SK-N-SH treated with all-trans-retinoic acid at 6 μM for 48 hours (cell line): ENCODE measurements at regions not wholly inside any gene's neighbourhood (a gene's known extent, or its start where the extent isn't known, plus 50 kb on each side); places are given as distances from the start of the nearest gene placed in this dataset.

Experiments
- ATAC-seq: fragments of 200-7000 bp; cut with Tn5 transposase; 3 replicates; pipeline ENCODE4 v1.9.1; 2020; ENCODE audit warnings: mild to moderate bottlenecking, moderate library complexity
- ARNTL ChIP-seq: fragments of 450-650 bp; formaldehyde crosslinking; IDR thresholded peaks from 2 replicates; pipeline ENCODE4 v1.5.0; 2020; ENCODE audit warnings: low read depth, mild to moderate bottlenecking, moderate library complexity, borderline replicate concordance
- BACH2 ChIP-seq: fragments of 250-450 bp; sonication (Bioruptor Pico); IDR thresholded peaks from 2 replicates; pipeline ENCODE4 v1.9.0; 2021; ENCODE audit warnings: mild to moderate bottlenecking, borderline replicate concordance
- CSDC2 ChIP-seq: fragments of 250-450 bp; sonication (Bioruptor Pico); IDR thresholded peaks from 2 replicates; pipeline ENCODE4 v1.5.0; 2020; ENCODE audit warnings: mild to moderate bottlenecking, moderate library complexity
- ESRRG ChIP-seq: fragments of 250-450 bp; sonication (Bioruptor Pico); IDR thresholded peaks from 2 replicates; pipeline ENCODE4 v1.6.1; 2021; ENCODE audit warnings: mild to moderate bottlenecking
- GLIS3 ChIP-seq: fragments of 250-450 bp; sonication (Bioruptor Pico); IDR thresholded peaks from 2 replicates; pipeline ENCODE4 v1.5.0; 2020; ENCODE audit warnings: mild to moderate bottlenecking, moderate library complexity
- ISL1 ChIP-seq: fragments of 250-450 bp; sonication (Bioruptor Pico); IDR thresholded peaks from 2 replicates; pipeline ENCODE4 v2.1.2; 2022; ENCODE audit warnings: mild to moderate bottlenecking, moderate library complexity
- OSR1 ChIP-seq: fragments of 250-450 bp; sonication (Bioruptor Pico); IDR thresholded peaks from 2 replicates; pipeline ENCODE4 v1.8.0; 2022; ENCODE audit warnings: moderate library complexity, mild to moderate bottlenecking, inconsistent platforms
- PPARA ChIP-seq: fragments of 250-450 bp; sonication (Bioruptor Pico); IDR thresholded peaks from 2 replicates; pipeline ENCODE4 v1.5.0; 2020; ENCODE audit warnings: mild to moderate bottlenecking, borderline replicate concordance
- RARB ChIP-seq: fragments of 250-450 bp; sonication (Bioruptor Pico); IDR thresholded peaks from 2 replicates; pipeline ENCODE4 v1.8.0; 2021; ENCODE audit warnings: mild to moderate bottlenecking, moderate library complexity
- SNAI2 ChIP-seq: fragments of 250-450 bp; sonication (Bioruptor Pico); IDR thresholded peaks from 2 replicates; pipeline ENCODE4 v1.5.0; 2020; ENCODE audit warnings: mild to moderate bottlenecking, moderate library complexity
- TOX ChIP-seq: fragments of 250-450 bp; sonication (Bioruptor Pico); IDR thresholded peaks from 2 replicates; pipeline ENCODE4 v1.8.0; 2021; ENCODE audit warnings: mild to moderate bottlenecking, moderate library complexity, borderline replicate concordance
- ZFP3 ChIP-seq: fragments of 250-450 bp; sonication (Bioruptor Pico); IDR thresholded peaks from 2 replicates; pipeline ENCODE4 v1.5.0; 2020; ENCODE audit warnings: mild to moderate bottlenecking, moderate library complexity
- ZFP30 ChIP-seq: fragments of 450-650 bp; formaldehyde crosslinking; IDR thresholded peaks from 2 replicates; pipeline ENCODE4 v1.5.0; 2022; ENCODE audit warnings: mild to moderate bottlenecking, moderate library complexity
- ZNF70 ChIP-seq: fragments of 450-650 bp; formaldehyde crosslinking; IDR thresholded peaks from 2 replicates; pipeline ENCODE4 v1.5.0; 2020; ENCODE audit warnings: mild to moderate bottlenecking, moderate library complexity
- ZNF8 ChIP-seq: fragments of 450-650 bp; formaldehyde crosslinking; IDR thresholded peaks from 2 replicates; pipeline ENCODE4 v1.5.0; 2020; ENCODE audit warnings: mild to moderate bottlenecking, moderate library complexity
- TF ChIP-seq, protein P1 (sequence below): fragments of 250-450 bp; sonication (Bioruptor Pico); IDR thresholded peaks from 2 replicates; pipeline ENCODE4 v1.5.1; 2021; ENCODE audit warnings: mild to moderate bottlenecking, moderate library complexity
- TF ChIP-seq, protein P2 (sequence below): fragments of 250-450 bp; sonication (Bioruptor Pico); IDR thresholded peaks from 2 replicates; pipeline ENCODE4 v1.8.0; 2021; ENCODE audit warnings: low read depth, mild to moderate bottlenecking, moderate library complexity, borderline replicate concordance
- TF ChIP-seq, protein P3 (sequence below): fragments of 250-450 bp; sonication (Bioruptor Pico); IDR thresholded peaks from 2 replicates; pipeline ENCODE4 v1.5.1; 2020; ENCODE audit warnings: low read depth, mild to moderate bottlenecking, moderate library complexity
- TF ChIP-seq, protein P4 (sequence below): fragments of 250-450 bp; sonication (Bioruptor Pico); IDR thresholded peaks from 2 replicates; pipeline ENCODE4 v1.5.0; 2020; ENCODE audit warnings: mild to moderate bottlenecking, moderate library complexity
- TF ChIP-seq, protein P5 (sequence below): fragments of 250-450 bp; sonication (Bioruptor Pico); IDR thresholded peaks from 2 replicates; pipeline ENCODE4 v1.8.0; 2020; ENCODE audit warnings: mild to moderate bottlenecking, moderate library complexity, borderline replicate concordance

DNA sequence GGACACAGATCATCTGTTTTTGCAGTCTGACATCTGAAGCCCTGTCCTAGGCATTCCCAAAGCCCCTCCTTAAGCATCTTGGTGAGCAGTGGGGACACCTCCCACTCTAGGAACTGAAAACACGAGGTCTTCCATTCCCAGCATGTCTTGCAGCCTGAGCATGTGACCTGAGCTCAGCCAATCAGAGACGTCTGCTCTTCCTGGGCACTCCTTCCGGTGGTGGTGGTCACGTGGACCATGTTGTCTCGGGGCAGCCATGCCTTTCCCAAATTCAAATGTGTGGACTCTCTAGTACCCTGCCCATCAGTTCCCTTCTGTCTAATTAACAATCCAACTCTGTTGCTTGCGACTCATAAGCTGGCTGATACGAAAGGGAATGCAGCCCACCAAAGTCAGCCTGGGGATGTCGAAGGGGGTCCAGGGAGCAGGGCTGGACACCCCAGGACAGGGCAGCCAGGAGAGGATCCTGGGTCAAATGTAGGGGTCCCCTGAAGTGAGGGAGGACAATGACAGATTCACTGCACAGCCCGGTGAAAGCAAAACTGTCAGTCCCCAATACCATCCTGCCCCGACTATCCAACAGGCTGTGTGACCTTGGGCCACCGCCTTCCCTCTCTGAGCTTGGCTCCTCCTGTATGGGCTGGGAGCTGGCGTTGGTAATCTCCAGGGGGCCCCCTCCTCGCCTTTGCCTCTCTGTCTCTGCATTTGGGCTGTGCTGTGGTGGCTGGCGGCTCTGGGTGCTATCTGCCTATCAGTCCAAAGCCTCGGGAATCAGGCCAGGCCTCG is 57.4 kb upstream of the BAIAP2L1 start:
- TF ChIP-seq ISL1 (CRISPR knock-in tag) (no peak), ZFP30 (CRISPR knock-in tag) (no peak)
- TF ChIP-seq, protein P1, sequence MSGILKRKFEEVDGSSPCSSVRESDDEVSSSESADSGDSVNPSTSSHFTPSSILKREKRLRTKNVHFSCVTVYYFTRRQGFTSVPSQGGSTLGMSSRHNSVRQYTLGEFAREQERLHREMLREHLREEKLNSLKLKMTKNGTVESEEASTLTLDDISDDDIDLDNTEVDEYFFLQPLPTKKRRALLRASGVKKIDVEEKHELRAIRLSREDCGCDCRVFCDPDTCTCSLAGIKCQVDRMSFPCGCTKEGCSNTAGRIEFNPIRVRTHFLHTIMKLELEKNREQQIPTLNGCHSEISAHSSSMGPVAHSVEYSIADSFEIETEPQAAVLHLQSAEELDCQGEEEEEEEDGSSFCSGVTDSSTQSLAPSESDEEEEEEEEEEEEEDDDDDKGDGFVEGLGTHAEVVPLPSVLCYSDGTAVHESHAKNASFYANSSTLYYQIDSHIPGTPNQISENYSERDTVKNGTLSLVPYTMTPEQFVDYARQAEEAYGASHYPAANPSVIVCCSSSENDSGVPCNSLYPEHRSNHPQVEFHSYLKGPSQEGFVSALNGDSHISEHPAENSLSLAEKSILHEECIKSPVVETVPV (CRISPR knock-in tag), result no peak
- TF ChIP-seq, protein P2, sequence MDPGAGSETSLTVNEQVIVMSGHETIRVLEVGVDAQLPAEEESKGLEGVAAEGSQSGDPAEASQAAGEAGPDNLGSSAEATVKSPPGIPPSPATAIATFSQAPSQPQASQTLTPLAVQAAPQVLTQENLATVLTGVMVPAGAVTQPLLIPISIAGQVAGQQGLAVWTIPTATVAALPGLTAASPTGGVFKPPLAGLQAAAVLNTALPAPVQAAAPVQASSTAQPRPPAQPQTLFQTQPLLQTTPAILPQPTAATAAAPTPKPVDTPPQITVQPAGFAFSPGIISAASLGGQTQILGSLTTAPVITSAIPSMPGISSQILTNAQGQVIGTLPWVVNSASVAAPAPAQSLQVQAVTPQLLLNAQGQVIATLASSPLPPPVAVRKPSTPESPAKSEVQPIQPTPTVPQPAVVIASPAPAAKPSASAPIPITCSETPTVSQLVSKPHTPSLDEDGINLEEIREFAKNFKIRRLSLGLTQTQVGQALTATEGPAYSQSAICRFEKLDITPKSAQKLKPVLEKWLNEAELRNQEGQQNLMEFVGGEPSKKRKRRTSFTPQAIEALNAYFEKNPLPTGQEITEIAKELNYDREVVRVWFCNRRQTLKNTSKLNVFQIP (CRISPR knock-in tag), result no peak

DNA sequence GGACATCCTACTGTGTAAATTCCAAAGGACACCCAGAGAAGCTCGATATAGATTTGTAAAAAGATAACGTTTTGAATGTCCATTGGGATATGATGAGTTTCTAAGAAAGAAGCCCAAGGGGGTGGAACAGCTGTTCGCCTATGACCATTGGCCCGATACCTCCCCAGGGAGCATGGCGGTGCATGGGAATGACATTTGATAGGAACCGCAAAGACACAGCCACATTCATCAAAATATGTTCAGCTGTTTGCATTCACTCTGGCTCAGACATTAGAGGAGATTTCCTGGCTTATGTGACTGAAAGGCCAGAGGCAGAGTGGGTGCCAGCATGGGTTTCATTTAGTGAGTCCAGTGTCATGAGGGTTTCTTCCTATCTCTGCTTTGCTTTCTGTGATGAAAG is 56.0 kb upstream of the BAIAP2L1 start:
- TF ChIP-seq RARB, result no peak
- no peak for TF ChIP-seq PPARA (CRISPR knock-in tag)
- no peak for TF ChIP-seq ZNF8 (CRISPR knock-in tag)
- TF ChIP-seq OSR1 (CRISPR knock-in tag), result no peak
- TF ChIP-seq BACH2 (CRISPR knock-in tag), result no peak
- TF ChIP-seq, protein P2 (CRISPR knock-in tag), result no peak
- TF ChIP-seq, protein P3, sequence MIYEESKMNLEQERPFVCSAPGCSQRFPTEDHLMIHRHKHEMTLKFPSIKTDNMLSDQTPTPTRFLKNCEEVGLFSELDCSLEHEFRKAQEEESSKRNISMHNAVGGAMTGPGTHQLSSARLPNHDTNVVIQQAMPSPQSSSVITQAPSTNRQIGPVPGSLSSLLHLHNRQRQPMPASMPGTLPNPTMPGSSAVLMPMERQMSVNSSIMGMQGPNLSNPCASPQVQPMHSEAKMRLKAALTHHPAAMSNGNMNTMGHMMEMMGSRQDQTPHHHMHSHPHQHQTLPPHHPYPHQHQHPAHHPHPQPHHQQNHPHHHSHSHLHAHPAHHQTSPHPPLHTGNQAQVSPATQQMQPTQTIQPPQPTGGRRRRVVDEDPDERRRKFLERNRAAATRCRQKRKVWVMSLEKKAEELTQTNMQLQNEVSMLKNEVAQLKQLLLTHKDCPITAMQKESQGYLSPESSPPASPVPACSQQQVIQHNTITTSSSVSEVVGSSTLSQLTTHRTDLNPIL (CRISPR knock-in tag), result no peak
- no peak for TF ChIP-seq SNAI2 (CRISPR knock-in tag)
- TF ChIP-seq, all 23 proteins: peak for 0
- ATAC-seq, result no peak

More for the DNA sequence above, 57.4 kb upstream of the BAIAP2L1 start:
- ATAC-seq, result no peak; the same call in 2 of the 3 replicates

DNA sequence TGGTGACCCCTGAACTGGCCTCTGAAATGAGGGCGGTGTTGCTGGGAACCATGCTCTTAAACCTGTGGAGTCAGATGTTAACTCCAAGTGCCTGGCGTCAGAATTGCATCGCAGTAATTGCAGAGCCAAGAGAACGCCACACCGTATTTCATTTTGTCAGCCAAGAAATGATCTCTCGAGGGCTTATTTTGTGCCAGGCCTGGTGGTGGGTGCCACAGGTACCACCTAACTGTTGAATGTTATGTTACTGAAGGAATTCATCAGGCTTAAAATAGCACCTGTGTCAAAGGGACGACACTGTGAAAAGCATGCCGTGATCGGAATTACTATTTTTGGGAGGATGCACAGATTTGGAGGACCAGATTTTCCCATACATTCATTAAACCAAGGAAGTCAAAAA is 51.9 kb upstream of the BAIAP2L1 start:
- ATAC-seq, result no peak
- TF ChIP-seq ARNTL (CRISPR knock-in tag) (no peak), ZFP3 (no peak), CSDC2 (no peak), ZNF8 (CRISPR knock-in tag) (no peak), GLIS3 (CRISPR knock-in tag) (no peak), PPARA (CRISPR knock-in tag) (no peak), BACH2 (CRISPR knock-in tag) (no peak), ESRRG (CRISPR knock-in tag) (no peak), ZFP30 (CRISPR knock-in tag) (no peak), TOX (no peak), ZNF70 (CRISPR knock-in tag) (no peak)
- TF ChIP-seq, protein P2 (CRISPR knock-in tag), result no peak
- TF ChIP-seq, protein P1 (CRISPR knock-in tag), result no peak
- TF ChIP-seq, protein P4, sequence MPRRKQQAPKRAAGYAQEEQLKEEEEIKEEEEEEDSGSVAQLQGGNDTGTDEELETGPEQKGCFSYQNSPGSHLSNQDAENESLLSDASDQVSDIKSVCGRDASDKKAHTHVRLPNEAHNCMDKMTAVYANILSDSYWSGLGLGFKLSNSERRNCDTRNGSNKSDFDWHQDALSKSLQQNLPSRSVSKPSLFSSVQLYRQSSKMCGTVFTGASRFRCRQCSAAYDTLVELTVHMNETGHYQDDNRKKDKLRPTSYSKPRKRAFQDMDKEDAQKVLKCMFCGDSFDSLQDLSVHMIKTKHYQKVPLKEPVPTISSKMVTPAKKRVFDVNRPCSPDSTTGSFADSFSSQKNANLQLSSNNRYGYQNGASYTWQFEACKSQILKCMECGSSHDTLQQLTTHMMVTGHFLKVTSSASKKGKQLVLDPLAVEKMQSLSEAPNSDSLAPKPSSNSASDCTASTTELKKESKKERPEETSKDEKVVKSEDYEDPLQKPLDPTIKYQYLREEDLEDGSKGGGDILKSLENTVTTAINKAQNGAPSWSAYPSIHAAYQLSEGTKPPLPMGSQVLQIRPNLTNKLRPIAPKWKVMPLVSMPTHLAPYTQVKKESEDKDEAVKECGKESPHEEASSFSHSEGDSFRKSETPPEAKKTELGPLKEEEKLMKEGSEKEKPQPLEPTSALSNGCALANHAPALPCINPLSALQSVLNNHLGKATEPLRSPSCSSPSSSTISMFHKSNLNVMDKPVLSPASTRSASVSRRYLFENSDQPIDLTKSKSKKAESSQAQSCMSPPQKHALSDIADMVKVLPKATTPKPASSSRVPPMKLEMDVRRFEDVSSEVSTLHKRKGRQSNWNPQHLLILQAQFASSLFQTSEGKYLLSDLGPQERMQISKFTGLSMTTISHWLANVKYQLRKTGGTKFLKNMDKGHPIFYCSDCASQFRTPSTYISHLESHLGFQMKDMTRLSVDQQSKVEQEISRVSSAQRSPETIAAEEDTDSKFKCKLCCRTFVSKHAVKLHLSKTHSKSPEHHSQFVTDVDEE, result no peak
- TF ChIP-seq, protein P3 (CRISPR knock-in tag), result no peak
- TF ChIP-seq, protein P5, sequence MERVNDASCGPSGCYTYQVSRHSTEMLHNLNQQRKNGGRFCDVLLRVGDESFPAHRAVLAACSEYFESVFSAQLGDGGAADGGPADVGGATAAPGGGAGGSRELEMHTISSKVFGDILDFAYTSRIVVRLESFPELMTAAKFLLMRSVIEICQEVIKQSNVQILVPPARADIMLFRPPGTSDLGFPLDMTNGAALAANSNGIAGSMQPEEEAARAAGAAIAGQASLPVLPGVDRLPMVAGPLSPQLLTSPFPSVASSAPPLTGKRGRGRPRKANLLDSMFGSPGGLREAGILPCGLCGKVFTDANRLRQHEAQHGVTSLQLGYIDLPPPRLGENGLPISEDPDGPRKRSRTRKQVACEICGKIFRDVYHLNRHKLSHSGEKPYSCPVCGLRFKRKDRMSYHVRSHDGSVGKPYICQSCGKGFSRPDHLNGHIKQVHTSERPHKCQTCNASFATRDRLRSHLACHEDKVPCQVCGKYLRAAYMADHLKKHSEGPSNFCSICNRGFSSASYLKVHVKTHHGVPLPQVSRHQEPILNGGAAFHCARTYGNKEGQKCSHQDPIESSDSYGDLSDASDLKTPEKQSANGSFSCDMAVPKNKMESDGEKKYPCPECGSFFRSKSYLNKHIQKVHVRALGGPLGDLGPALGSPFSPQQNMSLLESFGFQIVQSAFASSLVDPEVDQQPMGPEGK (CRISPR knock-in tag), result no peak
